ENCODE measurements at regions not wholly inside any gene's neighbourhood (a gene's known extent, or its start where the extent isn't known, plus 50 kb on each side); places are given as distances from the start of the nearest gene placed in this dataset.

GRCh38 chr2:562391-563364 lies 114.5 kb downstream of the TMEM18 start:
- H3K9me3 Mint-ChIP-seq = no peaks in the 10 kb centered on the region

DNA sequence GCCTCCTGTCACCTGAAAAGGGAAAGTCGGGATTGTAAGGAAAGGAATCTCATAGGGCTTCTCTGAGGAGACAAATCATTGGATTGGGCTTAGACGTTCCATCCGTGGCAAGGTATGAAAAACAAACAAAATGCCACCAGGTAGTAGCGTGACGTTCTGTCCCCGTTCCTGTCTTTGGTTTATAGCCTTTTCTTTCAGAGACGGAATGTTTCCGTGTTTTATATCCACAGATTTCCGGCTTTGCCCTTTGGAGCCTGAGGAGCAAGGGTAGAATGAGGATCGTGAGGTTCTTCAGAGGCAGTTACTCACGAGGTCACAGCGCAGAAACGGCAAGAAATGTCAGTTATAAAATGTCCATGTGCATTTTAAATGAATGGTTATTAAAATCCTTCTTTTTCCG lies 118.3 kb downstream of the TMEM18 start:
- no peaks in the 10 kb centered on the region for H3K9me3 Mint-ChIP-seq
- TF ChIP-seq CTCF (IDR thresholded peaks at IDR 0.05; ENCODE audit: unreplicated experiment in 3 of 3) = no peak
- H3K27ac Mint-ChIP-seq = no peak overlapping the region
- H3K4me3 Mint-ChIP-seq = no peak overlapping the region
- peaks cover 36% of the 10 kb centered on the region for H3K27me3 Mint-ChIP-seq (ENCODE audit: low read depth)
- H3K4me1 Mint-ChIP-seq = peaks cover 37% of the 10 kb centered on the region
- no peaks in the 10 kb centered on the region for H3K36me3 Mint-ChIP-seq (ENCODE audit: low read depth)

More at GRCh38 chr2:562391-563364, 114.5 kb downstream of the TMEM18 start:
- Mint-ChIP-seq H3K27me3 (ENCODE audit: low read depth) (peaks cover 32% of the 10 kb centered on the region), H3K4me3 (no peak overlapping the region), H3K36me3 (ENCODE audit: low read depth) (no peaks in the 10 kb centered on the region), H3K4me1 (peaks cover 20% of the 10 kb centered on the region), H3K27ac (no peak overlapping the region)
- no peak for TF ChIP-seq CTCF (IDR thresholded peaks at IDR 0.05; ENCODE audit: unreplicated experiment in 3 of 3)

DNA sequence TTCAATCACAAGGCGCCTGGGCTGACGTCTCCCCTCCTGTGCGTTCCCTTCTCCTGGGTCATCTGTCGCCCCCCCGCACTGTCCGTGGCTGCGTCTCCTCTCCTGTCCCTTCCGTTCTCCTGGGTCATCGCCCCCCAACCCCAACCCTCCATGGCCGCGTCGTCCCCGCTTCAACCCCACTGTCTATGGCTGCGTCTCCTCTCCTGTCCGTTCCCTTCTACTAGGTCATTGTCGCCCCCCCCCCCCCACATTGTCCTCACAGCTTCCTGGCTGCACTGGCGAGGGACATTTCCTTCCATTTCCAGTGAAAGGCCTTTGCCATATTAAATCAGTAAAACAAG lies 118.9 kb downstream of the TMEM18 start:
- peaks cover 30% of the 10 kb centered on the region for H3K27me3 Mint-ChIP-seq (ENCODE audit: low read depth)
- H3K9me3 Mint-ChIP-seq = no peaks in the 10 kb centered on the region
- H3K4me3 Mint-ChIP-seq = no peak overlapping the region
- no peak for TF ChIP-seq CTCF (IDR thresholded peaks at IDR 0.05; ENCODE audit: unreplicated experiment in 3 of 3)
- H3K4me1 Mint-ChIP-seq = peaks cover 37% of the 10 kb centered on the region
- H3K36me3 Mint-ChIP-seq (ENCODE audit: low read depth) = no peaks in the 10 kb centered on the region
- no peak overlapping the region for H3K27ac Mint-ChIP-seq

- Mint-ChIP-seq H3K27me3 (ENCODE audit: low read depth) (peaks cover 35% of the 10 kb centered on the region), H3K36me3 (ENCODE audit: low read depth) (no peaks in the 10 kb centered on the region), H3K4me1 (peaks cover 37% of the 10 kb centered on the region), H3K9me3 (no peaks in the 10 kb centered on the region), H3K4me3 (no peak overlapping the region), H3K27ac (no peak overlapping the region)
- no peak for TF ChIP-seq CTCF (IDR thresholded peaks at IDR 0.05; ENCODE audit: unreplicated experiment in 3 of 3)
Measured at GRCh38 chr2:557635-558301, 119.4 kb downstream of the TMEM18 start.

DNA sequence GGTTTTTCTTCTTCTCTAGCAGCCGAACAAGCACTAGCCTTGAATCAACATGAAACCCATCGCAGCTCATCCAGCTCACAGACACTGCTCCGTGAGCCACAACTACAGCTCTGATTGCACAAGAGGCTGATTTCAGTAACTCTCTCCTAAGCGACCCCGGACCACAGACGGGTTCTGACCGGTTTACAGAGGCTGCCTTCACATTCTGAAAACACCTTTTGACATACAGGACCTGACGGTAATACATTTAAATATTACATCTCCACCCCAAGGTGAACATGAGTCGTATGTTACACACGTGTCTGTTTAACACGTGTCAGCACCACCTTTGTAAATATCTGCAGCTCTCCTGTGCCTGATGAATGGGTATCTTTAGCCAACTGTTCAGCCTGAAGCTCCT lies 120.7 kb downstream of the TMEM18 start:
- Mint-ChIP-seq H3K36me3 (ENCODE audit: low read depth) (no peaks in the 10 kb centered on the region), H3K4me1 (peaks cover 39% of the 10 kb centered on the region), H3K27me3 (ENCODE audit: low read depth) (peaks cover 46% of the 10 kb centered on the region), H3K27ac (peak overlapping the region in 1 of 3 experiments; percentile 63), H3K4me3 (no peak overlapping the region), H3K9me3 (no peaks in the 10 kb centered on the region)
- no peak for TF ChIP-seq CTCF (IDR thresholded peaks at IDR 0.05; ENCODE audit: unreplicated experiment in 3 of 3)
